GM03348 (cell line): ENCODE measurements at regions not wholly inside any gene's neighbourhood (a gene's known extent, or its start where the extent isn't known, plus 50 kb on each side); places are given as distances from the start of the nearest gene placed in this dataset.
A peak's percentile ranks its signal among the peaks of the same experiment; 100 is the strongest.

Experiments used
- DNase-seq: peaks from one replicate; pipeline ENCODE4 v3.0.0; 2012; ENCODE audit warnings: low spot score

GRCh38 chr3:141418751-141419150, 50.4 kb downstream of the ZBTB38 start:
- no peak for DNase-seq

GRCh38 chr3:141419946-141420345, 51.6 kb downstream of the ZBTB38 start:
- no peak for DNase-seq

- DNase-seq: no peak
Observed at GRCh38 chr3:141421186-141421585, 52.9 kb downstream of the ZBTB38 start.

GRCh38 chr3:141421639-141422319, 53.5 kb downstream of the ZBTB38 start:
- DNase-seq: peak; percentile 35

- no peak for DNase-seq
Observed at GRCh38 chr3:141422961-141423582, 54.8 kb downstream of the ZBTB38 start.

GRCh38 chr3:141425523-141426233, 57.4 kb downstream of the ZBTB38 start:
- no peak for DNase-seq

- peak; percentile 62 for DNase-seq
Observed at GRCh38 chr3:141426404-141427034, 58.2 kb downstream of the ZBTB38 start.

- DNase-seq: no peak
Observed at GRCh38 chr3:141427764-141428163, 59.1 kb upstream of the RASA2 start.

GRCh38 chr3:141429371-141430035, 57.3 kb upstream of the RASA2 start:
- no peak for DNase-seq

GRCh38 chr3:141430316-141430715, 56.5 kb upstream of the RASA2 start:
- no peak for DNase-seq

GRCh38 chr3:141431411-141432378, 55.1 kb upstream of the RASA2 start:
- no peak for DNase-seq

GRCh38 chr3:141432904-141433303, 53.9 kb upstream of the RASA2 start:
- DNase-seq: no peak

GRCh38 chr3:141434255-141434654, 52.6 kb upstream of the RASA2 start:
- DNase-seq: no peak

GRCh38 chr3:141436180-141436579, 50.6 kb upstream of the RASA2 start:
- DNase-seq: no peak
